ENCODE measurements at regions not wholly inside any gene's neighbourhood (a gene's known extent, or its start where the extent isn't known, plus 50 kb on each side); places are given as distances from the start of the nearest gene placed in this dataset.

- DNase-seq (ENCODE audit: extremely low read depth in 1 of 2, low read depth in 1 of 2) = no peak
Measured at GRCh38 chr18:57918601-57919000, 115.5 kb upstream of the ATP8B1 start.

- no peak for DNase-seq (ENCODE audit: extremely low read depth in 1 of 2, low read depth in 1 of 2)
Measured at GRCh38 chr18:57916684-57917083, 113.6 kb upstream of the ATP8B1 start.

- no peak for DNase-seq (ENCODE audit: extremely low read depth in 1 of 2, low read depth in 1 of 2)
Measured at GRCh38 chr18:57915865-57916582, 112.9 kb upstream of the ATP8B1 start.

- no peak for DNase-seq (ENCODE audit: extremely low read depth in 1 of 2, low read depth in 1 of 2)
Measured at GRCh38 chr18:57915248-57915647, 112.1 kb upstream of the ATP8B1 start.

GRCh38 chr18:57913686-57914085 is 110.6 kb upstream of the ATP8B1 start:
- no peak for DNase-seq (ENCODE audit: extremely low read depth in 1 of 2, low read depth in 1 of 2)

- DNase-seq (ENCODE audit: extremely low read depth in 1 of 2, low read depth in 1 of 2) = no peak
Measured at GRCh38 chr18:57910817-57911216, 107.7 kb upstream of the ATP8B1 start.

- no peak for DNase-seq (ENCODE audit: extremely low read depth in 1 of 2, low read depth in 1 of 2)
Measured at GRCh38 chr18:57910134-57910533, 107.0 kb upstream of the ATP8B1 start.

- DNase-seq (ENCODE audit: extremely low read depth in 1 of 2, low read depth in 1 of 2) = no peak
Measured at GRCh38 chr18:57909620-57910019, 106.5 kb upstream of the ATP8B1 start.

GRCh38 chr18:57908092-57908491 is 105.0 kb upstream of the ATP8B1 start:
- no peak for DNase-seq (ENCODE audit: extremely low read depth in 1 of 2, low read depth in 1 of 2)

- no peak for DNase-seq (ENCODE audit: extremely low read depth in 1 of 2, low read depth in 1 of 2)
Measured at GRCh38 chr18:57907550-57907949, 104.4 kb upstream of the ATP8B1 start.

GRCh38 chr18:57906852-57907251 is 103.7 kb upstream of the ATP8B1 start:
- no peak for DNase-seq (ENCODE audit: extremely low read depth in 1 of 2, low read depth in 1 of 2)

- no peak for DNase-seq (ENCODE audit: extremely low read depth in 1 of 2, low read depth in 1 of 2)
Measured at GRCh38 chr18:57904535-57904934, 101.4 kb upstream of the ATP8B1 start.

- DNase-seq (ENCODE audit: extremely low read depth in 1 of 2, low read depth in 1 of 2) = no peak
Measured at GRCh38 chr18:57902721-57903120, 99.6 kb upstream of the ATP8B1 start.

- DNase-seq (ENCODE audit: extremely low read depth in 1 of 2, low read depth in 1 of 2) = no peak
Measured at GRCh38 chr18:57901825-57902589, 98.9 kb upstream of the ATP8B1 start.

GRCh38 chr18:57900906-57901435 is 97.9 kb upstream of the ATP8B1 start:
- no peak for DNase-seq (ENCODE audit: extremely low read depth in 1 of 2, low read depth in 1 of 2)

- DNase-seq (ENCODE audit: extremely low read depth in 1 of 2, low read depth in 1 of 2) = no peak
Measured at GRCh38 chr18:57898506-57899124, 95.5 kb upstream of the ATP8B1 start.

- DNase-seq (ENCODE audit: extremely low read depth in 1 of 2, low read depth in 1 of 2) = no peak
Measured at GRCh38 chr18:57895182-57895581, 92.1 kb upstream of the ATP8B1 start.

- no peak for DNase-seq (ENCODE audit: extremely low read depth in 1 of 2, low read depth in 1 of 2)
Measured at GRCh38 chr18:57891707-57892391, 88.7 kb upstream of the ATP8B1 start.

GRCh38 chr18:57890266-57890665 is 87.2 kb upstream of the ATP8B1 start:
- DNase-seq (ENCODE audit: extremely low read depth in 1 of 2, low read depth in 1 of 2) = no peak

GRCh38 chr18:57889841-57890240 is 86.7 kb upstream of the ATP8B1 start:
- DNase-seq (ENCODE audit: extremely low read depth in 1 of 2, low read depth in 1 of 2) = no peak
